ENCODE measurements at regions not wholly inside any gene's neighbourhood (a gene's known extent, or its start where the extent isn't known, plus 50 kb on each side); places are given as distances from the start of the nearest gene placed in this dataset.

DNA sequence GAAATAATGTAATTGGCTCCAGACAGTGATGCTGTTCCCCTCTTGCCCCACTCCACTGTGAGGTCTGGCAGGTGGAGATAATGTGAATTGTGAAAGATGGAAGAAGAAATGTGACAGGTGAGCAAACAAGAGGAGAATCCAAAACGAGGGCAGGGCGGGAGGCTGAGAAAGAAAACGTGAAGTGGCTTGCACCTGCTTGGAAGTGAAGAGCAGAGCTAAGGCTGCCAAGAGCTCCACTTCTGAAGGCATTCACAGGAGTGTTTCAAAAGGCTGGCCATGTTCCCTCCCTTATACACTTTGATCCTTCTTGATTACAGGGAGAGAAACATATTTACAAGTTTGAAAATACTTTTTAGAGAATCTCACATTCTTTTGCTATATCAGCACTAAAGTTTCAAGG, 359.4 kb downstream of the EPHA7 start:
- in situ Hi-C loops (cut with HindIII; ENCODE audit: low sequenced_read_pairs): no loop called here
- TF ChIP-seq CTCF (IDR thresholded peaks at IDR 0.05; ENCODE audit: low read depth, low read length): no peak
- no peak for DNase-seq (ENCODE audit: low read depth, low spot score)
- no peak overlapping the region for H3K4me3 ChIP-seq (ENCODE audit: low read depth, low read length)

- TF ChIP-seq CTCF (IDR thresholded peaks at IDR 0.05; ENCODE audit: low read depth, low read length): no peak
- in situ Hi-C loops (cut with HindIII; ENCODE audit: low sequenced_read_pairs): no loop called here
- DNase-seq (ENCODE audit: low read depth, low spot score): no peak
- H3K4me3 ChIP-seq (ENCODE audit: low read depth, low read length): no peak overlapping the region
Observed at GRCh38 chr6:93057584-93057983, 361.8 kb downstream of the EPHA7 start.

DNA sequence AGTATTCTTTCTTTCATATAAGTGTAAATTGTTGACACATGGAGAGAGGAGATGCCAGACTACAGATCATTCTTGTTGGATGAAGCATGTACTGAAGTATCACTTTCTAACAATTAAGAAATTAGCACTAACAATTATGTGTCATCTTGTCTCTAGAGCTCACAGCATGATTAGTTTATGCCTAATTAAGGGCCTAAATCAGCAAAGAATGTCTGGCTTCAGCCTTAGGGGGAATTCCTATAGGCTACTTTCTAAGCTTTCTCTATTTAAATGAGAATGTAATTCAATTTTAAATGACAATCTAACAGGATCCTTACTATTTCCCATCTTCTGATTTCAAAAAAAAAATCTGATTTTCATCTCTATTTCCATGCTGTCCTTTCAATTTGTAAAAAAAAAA, 371.0 kb downstream of the EPHA7 start:
- no peak overlapping the region for H3K4me3 ChIP-seq (ENCODE audit: low read depth, low read length)
- in situ Hi-C loops (cut with HindIII; ENCODE audit: low sequenced_read_pairs): no loop called here
- no peak for TF ChIP-seq CTCF (IDR thresholded peaks at IDR 0.05; ENCODE audit: low read depth, low read length)
- DNase-seq (ENCODE audit: low read depth, low spot score): no peak

DNA sequence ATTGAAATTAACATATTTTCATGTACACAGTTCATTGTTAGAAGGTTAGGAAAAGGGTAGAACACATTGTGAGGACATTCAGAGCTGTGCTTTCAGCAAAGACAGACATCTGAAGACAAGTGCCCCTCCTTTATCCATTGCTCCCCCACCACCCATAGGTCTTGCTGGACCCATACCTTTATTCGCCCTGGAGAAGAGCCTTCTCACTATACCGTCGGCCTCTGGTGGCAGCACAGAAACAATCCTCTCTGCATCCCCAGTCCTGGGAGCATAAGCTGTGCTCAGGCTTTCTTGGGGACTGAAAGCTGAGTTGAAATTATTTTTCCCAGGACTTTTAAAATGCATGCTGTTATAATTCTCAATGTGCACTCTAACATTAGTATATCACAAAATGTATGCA, 372.3 kb downstream of the EPHA7 start:
- H3K4me3 ChIP-seq (ENCODE audit: low read depth, low read length): no peak overlapping the region
- no peak for TF ChIP-seq CTCF (IDR thresholded peaks at IDR 0.05; ENCODE audit: low read depth, low read length)
- no peak for DNase-seq (ENCODE audit: low read depth, low spot score)
- in situ Hi-C loops (cut with HindIII; ENCODE audit: low sequenced_read_pairs): no loop called here

DNA sequence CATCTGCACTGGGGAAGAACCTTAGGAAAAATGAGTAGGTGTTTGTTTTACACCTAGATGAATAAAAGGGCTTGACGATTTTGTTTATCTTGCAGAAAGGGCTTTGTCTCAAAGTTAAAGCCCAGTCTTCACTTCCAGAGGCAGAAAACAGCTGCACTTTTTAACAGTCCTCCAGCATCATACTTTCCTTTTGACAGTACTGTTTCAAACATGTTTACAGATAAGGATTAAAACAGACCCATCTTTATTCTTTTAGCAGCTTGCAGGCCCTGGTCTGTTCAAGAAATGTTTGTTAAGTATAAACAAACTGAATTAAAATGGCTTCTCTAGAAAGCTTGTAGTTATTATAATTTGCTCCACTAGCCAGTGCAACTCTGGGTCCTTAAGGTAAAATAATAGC, 374.2 kb downstream of the EPHA7 start:
- no peak for DNase-seq (ENCODE audit: low read depth, low spot score)
- H3K4me3 ChIP-seq (ENCODE audit: low read depth, low read length): no peak overlapping the region
- TF ChIP-seq CTCF (IDR thresholded peaks at IDR 0.05; ENCODE audit: low read depth, low read length): no peak
- in situ Hi-C loops (cut with HindIII; ENCODE audit: low sequenced_read_pairs): no loop called here

DNA sequence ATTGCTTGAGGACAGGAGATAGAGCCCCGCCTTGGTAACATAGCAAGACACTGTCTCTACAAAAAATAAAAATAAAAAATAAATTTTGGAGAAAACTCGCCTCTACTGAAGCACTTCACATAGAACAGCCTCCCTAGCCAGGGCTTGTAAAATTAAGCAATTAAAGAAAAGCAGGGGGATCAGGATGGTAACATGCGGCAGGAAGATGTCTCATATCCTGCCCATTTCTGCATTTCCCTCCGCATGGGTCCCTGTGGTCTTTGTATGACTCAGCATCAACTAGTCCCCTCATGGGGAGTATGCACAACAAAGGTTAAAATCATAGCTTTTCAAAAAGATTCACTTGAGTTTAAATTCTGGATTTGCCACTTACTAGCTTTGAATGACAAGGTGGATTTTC, 379.0 kb downstream of the EPHA7 start:
- no peak for TF ChIP-seq CTCF (IDR thresholded peaks at IDR 0.05; ENCODE audit: low read depth, low read length)
- in situ Hi-C loops (cut with HindIII; ENCODE audit: low sequenced_read_pairs): no loop called here
- peak; percentile 75 for DNase-seq (ENCODE audit: low read depth, low spot score)
- H3K4me3 ChIP-seq (ENCODE audit: low read depth, low read length): no peak overlapping the region

- peak; percentile 32 for DNase-seq (ENCODE audit: low read depth, low spot score)
- peak; percentile 55 for TF ChIP-seq CTCF (IDR thresholded peaks at IDR 0.05; ENCODE audit: low read depth, low read length)
- in situ Hi-C loops (cut with HindIII; ENCODE audit: low sequenced_read_pairs): no loop called here
- no peak overlapping the region for H3K4me3 ChIP-seq (ENCODE audit: low read depth, low read length)
Observed at GRCh38 chr6:93036835-93037234, 382.5 kb downstream of the EPHA7 start.

Measured in astrocyte of the spinal cord (primary cell).